ENCODE measurements at regions not wholly inside any gene's neighbourhood (a gene's known extent, or its start where the extent isn't known, plus 50 kb on each side); places are given as distances from the start of the nearest gene placed in this dataset.

GRCh38 chr4:11297201-11297600 is 131.5 kb downstream of the HS3ST1 start (continued):
- TF ChIP-seq REST (IDR thresholded peaks at IDR 0.05; ENCODE audit: low read depth, low read length) (no peak), TCF12 (IDR thresholded peaks at IDR 0.05) (no peak), EP300 (IDR thresholded peaks at IDR 0.05; ENCODE audit: borderline replicate concordance in 1 of 2, low read depth in 1 of 2, low read length in 1 of 2) (no peak), SIN3A (IDR thresholded peaks at IDR 0.05; ENCODE audit: borderline replicate concordance, low read depth, low read length) (no peak), ELF1 (IDR thresholded peaks at IDR 0.05) (no peak), USF1 (IDR thresholded peaks at IDR 0.05; ENCODE audit: borderline replicate concordance, low read depth) (no peak)

- Histone ChIP-seq H3K9me3 (no peaks in the 10 kb centered on the region), H3K9ac (no peak overlapping the region), H4K20me1 (ENCODE audit: insufficient read depth) (no peaks in the 10 kb centered on the region), H3K36me3 (replicated peaks in 1 of 2; ENCODE audit: control insufficient read depth in 1 of 2, insufficient read depth in 2 of 2, low read length in 1 of 2) (no peaks in the 10 kb centered on the region), H3K27me3 (ENCODE audit: insufficient read depth) (no peaks in the 10 kb centered on the region), H3K4me3 (ENCODE audit: low read depth in 2 of 2, low read length in 1 of 2) (no peak overlapping the region), H3K27ac (ENCODE audit: low read depth in 2 of 2, low read length in 1 of 2) (no peak overlapping the region), H3K9me2 (peaks cover 3% of the 10 kb centered on the region; the same call in 1 of the 2 replicates), H3K79me2 (ENCODE audit: insufficient read depth) (no peaks in the 10 kb centered on the region), H3K4me1 (ENCODE audit: control insufficient read depth in 1 of 2, insufficient read depth in 2 of 2, low read depth in 1 of 2, low read length in 1 of 2) (no peaks in the 10 kb centered on the region), H3F3A (replicated peaks; ENCODE audit: insufficient read depth) (no peaks in the 10 kb centered on the region), H3K4me2 (no peak overlapping the region), H2AFZ (ENCODE audit: low read depth) (no peak overlapping the region)
- ChIA-PET POLR2A (no interaction called here), CTCF (interaction anchor here (1.5 kb wide), 1 partner anchor 9 kb away, joined by 3 read pairs; no protein-coding TSS in a partner anchor)
- DNase-seq: no peak
- WGBS (ENCODE audit: low lambda C conversion rate): 0% methylated on average over 1 of the region's 1 CpG
- TF ChIP-seq FOXM1 (IDR thresholded peaks at IDR 0.05; ENCODE audit: low read depth) (no peak), SIN3A (IDR thresholded peaks at IDR 0.05; ENCODE audit: borderline replicate concordance, low read depth, low read length) (no peak), GATA2 (CRISPR knock-in tag; IDR thresholded peaks at IDR 0.05) (no peak)
Measured at GRCh38 chr4:11293866-11294265, 134.8 kb downstream of the HS3ST1 start.

GRCh38 chr4:11287055-11287454 is 141.6 kb downstream of the HS3ST1 start:
- H3K9me3 ChIP-seq: no peaks in the 10 kb centered on the region
- no peaks in the 10 kb centered on the region for H3K79me2 ChIP-seq (ENCODE audit: insufficient read depth)
- no peaks in the 10 kb centered on the region for H3K36me3 ChIP-seq (replicated peaks in 1 of 2; ENCODE audit: control insufficient read depth in 1 of 2, insufficient read depth in 2 of 2, low read length in 1 of 2)
- H3K9ac ChIP-seq: no peak overlapping the region
- no peak overlapping the region for H3K4me2 ChIP-seq
- no peak for DNase-seq
- H2AFZ ChIP-seq (ENCODE audit: low read depth): no peak overlapping the region
- no peaks in the 10 kb centered on the region for H3F3A ChIP-seq (replicated peaks; ENCODE audit: insufficient read depth)
- ChIA-PET CTCF (no interaction called here), POLR2A (no interaction called here)
- no peak overlapping the region for H3K27ac ChIP-seq (ENCODE audit: low read depth in 2 of 2, low read length in 1 of 2)
- WGBS (ENCODE audit: low lambda C conversion rate): 0% methylated on average over 2 of the region's 2 CpGs
- no peaks in the 10 kb centered on the region for H3K9me2 ChIP-seq
- H4K20me1 ChIP-seq (ENCODE audit: insufficient read depth): no peaks in the 10 kb centered on the region
- no peak overlapping the region for H3K4me3 ChIP-seq (ENCODE audit: low read depth in 2 of 2, low read length in 1 of 2)
- no peaks in the 10 kb centered on the region for H3K27me3 ChIP-seq (ENCODE audit: insufficient read depth)
- H3K4me1 ChIP-seq (ENCODE audit: control insufficient read depth in 1 of 2, insufficient read depth in 2 of 2, low read depth in 1 of 2, low read length in 1 of 2): no peaks in the 10 kb centered on the region
- no peak for TF ChIP-seq NRF1 (IDR thresholded peaks at IDR 0.05; ENCODE audit: low read depth, low read length)
- TF ChIP-seq MAX (IDR thresholded peaks at IDR 0.05; ENCODE audit: low read depth): no peak
- TF ChIP-seq ZBTB33 (IDR thresholded peaks at IDR 0.05; ENCODE audit: borderline replicate concordance, low read depth): no peak
- no peak for TF ChIP-seq RFX5 (IDR thresholded peaks at IDR 0.05; ENCODE audit: low read length)
- TF ChIP-seq GABPA (IDR thresholded peaks at IDR 0.05; ENCODE audit: low read depth): no peak
- TF ChIP-seq ELF1 (IDR thresholded peaks at IDR 0.05): no peak
- TF ChIP-seq USF1 (IDR thresholded peaks at IDR 0.05; ENCODE audit: borderline replicate concordance, low read depth): no peak
- TF ChIP-seq CTCF (IDR thresholded peaks at IDR 0.05): no peak

Data from SK-N-SH (cell line).